ENCODE measurements at regions not wholly inside any gene's neighbourhood (a gene's known extent, or its start where the extent isn't known, plus 50 kb on each side); places are given as distances from the start of the nearest gene placed in this dataset.

GRCh38 chr3:30341079-30341478, 265.3 kb upstream of the TGFBR2 start:
- no peak for DNase-seq

- DNase-seq = peak; percentile 40
These were observed 264.6 kb upstream of the TGFBR2 start for GRCh38 chr3:30341851-30342250.

- DNase-seq = peak; percentile 95
These were observed 263.9 kb upstream of the TGFBR2 start for GRCh38 chr3:30342318-30343060.

GRCh38 chr3:30343067-30343831, 263.2 kb upstream of the TGFBR2 start:
- no peak for DNase-seq

GRCh38 chr3:30343861-30344260, 262.5 kb upstream of the TGFBR2 start:
- DNase-seq = no peak

GRCh38 chr3:30344288-30344687, 262.1 kb upstream of the TGFBR2 start:
- no peak for DNase-seq

- DNase-seq = no peak
These were observed 259.5 kb upstream of the TGFBR2 start for GRCh38 chr3:30346933-30347320.

- DNase-seq = peak; percentile 95
These were observed 258.7 kb upstream of the TGFBR2 start for GRCh38 chr3:30347679-30348216.

- DNase-seq = no peak
These were observed 256.9 kb upstream of the TGFBR2 start for GRCh38 chr3:30349507-30349906.

- no peak for DNase-seq
These were observed 256.4 kb upstream of the TGFBR2 start for GRCh38 chr3:30350011-30350410.

GRCh38 chr3:30350901-30351300, 255.5 kb upstream of the TGFBR2 start:
- no peak for DNase-seq

GRCh38 chr3:30352410-30353318, 253.7 kb upstream of the TGFBR2 start:
- DNase-seq = no peak

GRCh38 chr3:30353711-30354467, 252.5 kb upstream of the TGFBR2 start:
- no peak for DNase-seq

- no peak for DNase-seq
These were observed 251.9 kb upstream of the TGFBR2 start for GRCh38 chr3:30354513-30354912.

- no peak for DNase-seq
These were observed 251.4 kb upstream of the TGFBR2 start for GRCh38 chr3:30354972-30355371.

GRCh38 chr3:30355622-30356021, 250.8 kb upstream of the TGFBR2 start:
- no peak for DNase-seq

GRCh38 chr3:30356866-30357753, 249.3 kb upstream of the TGFBR2 start:
- peak; percentile 77 for DNase-seq

- DNase-seq = no peak
These were observed 248.5 kb upstream of the TGFBR2 start for GRCh38 chr3:30357897-30358296.

- DNase-seq = no peak
These were observed 247.5 kb upstream of the TGFBR2 start for GRCh38 chr3:30358871-30359270.

- DNase-seq = peak; percentile 84
These were observed 237.4 kb upstream of the TGFBR2 start for GRCh38 chr3:30368978-30369377.

- peak; percentile 73 for DNase-seq
These were observed 235.6 kb upstream of the TGFBR2 start for GRCh38 chr3:30370681-30371271.
